ENCODE measurements at regions not wholly inside any gene's neighbourhood (a gene's known extent, or its start where the extent isn't known, plus 50 kb on each side); places are given as distances from the start of the nearest gene placed in this dataset.

DNA sequence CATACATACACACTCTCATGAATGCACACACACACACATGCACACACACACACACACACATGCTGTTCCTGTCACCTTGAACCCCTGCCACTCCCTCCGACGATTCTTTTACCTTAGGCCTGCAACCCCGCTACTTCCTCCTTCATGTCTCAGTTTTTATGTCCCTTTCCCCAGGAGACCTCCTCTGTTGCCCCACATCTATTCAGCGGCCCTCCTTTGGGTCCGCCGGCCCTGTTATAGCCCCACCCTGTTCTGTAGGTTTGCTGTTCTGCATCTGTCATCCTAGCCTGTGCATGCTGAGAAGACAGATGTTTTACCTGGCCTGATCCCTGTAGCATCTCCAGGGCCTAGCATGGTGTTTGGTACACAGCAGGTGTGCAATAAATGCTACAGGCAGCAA, 161.6 kb upstream of the PCBD1 start:
- peaks cover 43% of the 10 kb centered on the region for H3K27me3 ChIP-seq (ENCODE audit: insufficient read depth, low read length, poor library complexity)
- ATAC-seq (ENCODE audit: insufficient read depth, low read depth) = no peak
- no peak overlapping the region for H3K4me2 ChIP-seq (ENCODE audit: insufficient read depth, low read length)
- H3K27ac ChIP-seq (ENCODE audit: low read length) = no peak overlapping the region
- H3K4me1 ChIP-seq (ENCODE audit: insufficient read depth, low read length) = no peaks in the 10 kb centered on the region
- no peak overlapping the region for H3K9ac ChIP-seq (ENCODE audit: low read depth, low read length)
- H4K20me1 ChIP-seq (ENCODE audit: insufficient read depth, low read length) = peaks cover 7% of the 10 kb centered on the region
- H3K9me3 ChIP-seq (ENCODE audit: insufficient read depth, low read length, severe bottlenecking) = no peaks in the 10 kb centered on the region
- TF ChIP-seq, protein P1, sequence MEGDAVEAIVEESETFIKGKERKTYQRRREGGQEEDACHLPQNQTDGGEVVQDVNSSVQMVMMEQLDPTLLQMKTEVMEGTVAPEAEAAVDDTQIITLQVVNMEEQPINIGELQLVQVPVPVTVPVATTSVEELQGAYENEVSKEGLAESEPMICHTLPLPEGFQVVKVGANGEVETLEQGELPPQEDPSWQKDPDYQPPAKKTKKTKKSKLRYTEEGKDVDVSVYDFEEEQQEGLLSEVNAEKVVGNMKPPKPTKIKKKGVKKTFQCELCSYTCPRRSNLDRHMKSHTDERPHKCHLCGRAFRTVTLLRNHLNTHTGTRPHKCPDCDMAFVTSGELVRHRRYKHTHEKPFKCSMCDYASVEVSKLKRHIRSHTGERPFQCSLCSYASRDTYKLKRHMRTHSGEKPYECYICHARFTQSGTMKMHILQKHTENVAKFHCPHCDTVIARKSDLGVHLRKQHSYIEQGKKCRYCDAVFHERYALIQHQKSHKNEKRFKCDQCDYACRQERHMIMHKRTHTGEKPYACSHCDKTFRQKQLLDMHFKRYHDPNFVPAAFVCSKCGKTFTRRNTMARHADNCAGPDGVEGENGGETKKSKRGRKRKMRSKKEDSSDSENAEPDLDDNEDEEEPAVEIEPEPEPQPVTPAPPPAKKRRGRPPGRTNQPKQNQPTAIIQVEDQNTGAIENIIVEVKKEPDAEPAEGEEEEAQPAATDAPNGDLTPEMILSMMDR (IDR thresholded peaks at IDR 0.05; ENCODE audit: borderline replicate concordance, extremely low read depth, low read length, poor library complexity, severe bottlenecking) = no peak
- TF ChIP-seq EZH2 (IDR thresholded peaks at IDR 0.05; ENCODE audit: borderline replicate concordance, low read depth, low read length, severe bottlenecking) = no peak
- no peak for DNase-seq
- no peak overlapping the region for H2AFZ ChIP-seq (ENCODE audit: low read depth, low read length)
- no peak overlapping the region for H3K4me3 ChIP-seq (ENCODE audit: low read depth in 1 of 2, low read length in 2 of 2)
- H3K79me2 ChIP-seq (ENCODE audit: insufficient read depth, low read length) = no peaks in the 10 kb centered on the region
- no peaks in the 10 kb centered on the region for H3K36me3 ChIP-seq (ENCODE audit: insufficient read depth, low read length)

- Histone ChIP-seq H3K27me3 (ENCODE audit: insufficient read depth, low read length, poor library complexity) (peaks cover 35% of the 10 kb centered on the region), H3K27ac (ENCODE audit: low read length) (no peak overlapping the region), H3K9me3 (ENCODE audit: insufficient read depth, low read length, severe bottlenecking) (no peaks in the 10 kb centered on the region), H3K36me3 (ENCODE audit: insufficient read depth, low read length) (no peaks in the 10 kb centered on the region), H3K79me2 (ENCODE audit: insufficient read depth, low read length) (no peaks in the 10 kb centered on the region), H3K4me2 (ENCODE audit: insufficient read depth, low read length) (no peak overlapping the region), H3K4me3 (ENCODE audit: low read depth in 1 of 2, low read length in 2 of 2) (no peak overlapping the region), H4K20me1 (ENCODE audit: insufficient read depth, low read length) (peaks cover 4% of the 10 kb centered on the region), H3K4me1 (ENCODE audit: insufficient read depth, low read length) (no peaks in the 10 kb centered on the region), H2AFZ (ENCODE audit: low read depth, low read length) (no peak overlapping the region), H3K9ac (ENCODE audit: low read depth, low read length) (no peak overlapping the region)
- DNase-seq = no peak
- no peak for TF ChIP-seq EZH2 (IDR thresholded peaks at IDR 0.05; ENCODE audit: borderline replicate concordance, low read depth, low read length, severe bottlenecking)
- TF ChIP-seq, protein P1 (IDR thresholded peaks at IDR 0.05; ENCODE audit: borderline replicate concordance, extremely low read depth, low read length, poor library complexity, severe bottlenecking) = no peak
- no peak for ATAC-seq (ENCODE audit: insufficient read depth, low read depth)
Measured at GRCh38 chr10:71052076-71052660, 160.2 kb upstream of the UNC5B start.

DNA sequence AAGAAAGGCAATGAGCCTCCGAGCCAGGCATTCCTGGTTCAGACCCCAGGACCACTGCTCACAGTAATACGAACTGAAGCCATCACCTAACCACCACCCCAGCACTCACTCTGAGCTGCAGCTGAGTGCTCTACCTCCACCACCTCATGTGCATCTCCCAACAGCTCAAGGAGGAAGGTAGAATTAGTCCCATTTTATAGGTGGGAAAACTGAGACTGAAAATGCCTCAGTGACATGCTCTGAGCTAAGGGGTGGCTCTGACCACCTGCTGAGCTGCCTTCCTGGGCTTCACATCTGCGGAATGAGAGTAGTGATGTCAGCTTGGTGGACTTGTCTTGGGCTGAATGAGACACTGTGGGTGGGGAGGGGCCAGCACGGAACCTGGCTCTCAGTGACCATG, 159.7 kb upstream of the UNC5B start:
- DNase-seq (no peak), ATAC-seq (ENCODE audit: insufficient read depth, low read depth) (no peak)
- H3K27ac ChIP-seq (ENCODE audit: low read length) = no peak overlapping the region

More for the DNA sequence above, 159.7 kb upstream of the UNC5B start:
- peaks cover 29% of the 10 kb centered on the region for H3K27me3 ChIP-seq (ENCODE audit: insufficient read depth, low read length, poor library complexity)
- no peak overlapping the region for H3K9ac ChIP-seq (ENCODE audit: low read depth, low read length)
- H4K20me1 ChIP-seq (ENCODE audit: insufficient read depth, low read length) = peaks cover 4% of the 10 kb centered on the region
- no peak overlapping the region for H3K4me3 ChIP-seq (ENCODE audit: low read depth in 1 of 2, low read length in 2 of 2)
- no peaks in the 10 kb centered on the region for H3K79me2 ChIP-seq (ENCODE audit: insufficient read depth, low read length)
- H3K4me1 ChIP-seq (ENCODE audit: insufficient read depth, low read length) = no peaks in the 10 kb centered on the region
- no peaks in the 10 kb centered on the region for H3K9me3 ChIP-seq (ENCODE audit: insufficient read depth, low read length, severe bottlenecking)
- no peak overlapping the region for H2AFZ ChIP-seq (ENCODE audit: low read depth, low read length)
- TF ChIP-seq EZH2 (IDR thresholded peaks at IDR 0.05; ENCODE audit: borderline replicate concordance, low read depth, low read length, severe bottlenecking) = no peak
- TF ChIP-seq, protein P1 (IDR thresholded peaks at IDR 0.05; ENCODE audit: borderline replicate concordance, extremely low read depth, low read length, poor library complexity, severe bottlenecking) = no peak
- H3K4me2 ChIP-seq (ENCODE audit: insufficient read depth, low read length) = no peak overlapping the region
- H3K36me3 ChIP-seq (ENCODE audit: insufficient read depth, low read length) = no peaks in the 10 kb centered on the region
